Femur (tissue), 1 donor: ENCODE measurements at regions not wholly inside any gene's neighbourhood (a gene's known extent, or its start where the extent isn't known, plus 50 kb on each side); places are given as distances from the start of the nearest gene placed in this dataset.

ENCODE experiments used
- DNase-seq: peaks from one replicate; pipeline ENCODE4 v3.0.0-alpha.2; 2017

GRCh38 chr13:99436686-99437416 lies 64.4 kb upstream of the TM9SF2 start:
- peak; percentile 91 for DNase-seq

GRCh38 chr13:99439048-99439447 lies 62.2 kb upstream of the TM9SF2 start:
- DNase-seq, result no peak

DNA sequence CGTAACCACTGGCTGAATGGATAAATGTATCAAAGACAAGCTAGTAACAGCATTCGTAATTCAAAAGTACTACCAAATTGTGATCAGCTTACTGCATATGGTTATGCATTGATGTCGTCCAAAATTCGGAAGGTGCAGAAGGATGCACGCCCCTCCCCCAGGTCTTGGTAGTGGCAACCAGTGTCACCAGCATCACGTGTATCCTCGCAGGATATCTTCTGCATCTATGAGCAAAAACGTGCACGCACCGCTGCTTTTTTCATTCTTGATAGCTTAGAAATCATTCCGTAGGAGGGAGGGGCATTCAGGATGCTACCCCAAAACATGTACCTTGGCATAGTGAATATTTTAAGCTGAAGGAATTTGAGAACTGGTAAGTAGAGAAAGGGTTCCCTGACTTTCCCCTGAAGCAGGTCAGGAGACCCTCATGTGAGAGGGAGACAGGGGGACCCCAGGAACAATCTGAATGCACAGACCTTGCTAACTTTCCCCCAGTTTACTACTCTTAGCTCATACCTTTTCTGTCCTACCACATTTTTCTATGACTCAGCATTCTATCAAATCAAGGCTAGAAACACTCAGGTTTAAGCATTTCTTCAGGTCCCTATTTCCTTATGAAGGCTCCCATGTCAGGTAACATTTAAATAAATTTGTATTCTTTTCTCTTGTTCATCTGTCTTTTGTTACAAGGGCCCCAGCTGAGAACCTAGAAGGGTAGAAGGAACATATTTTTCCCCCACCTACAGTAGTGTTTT lies 61.2 kb upstream of the TM9SF2 start:
- no peak for DNase-seq

GRCh38 chr13:99442273-99442895 lies 58.9 kb upstream of the TM9SF2 start:
- DNase-seq, result no peak

GRCh38 chr13:99446242-99446641 lies 55.0 kb upstream of the TM9SF2 start:
- no peak for DNase-seq

DNA sequence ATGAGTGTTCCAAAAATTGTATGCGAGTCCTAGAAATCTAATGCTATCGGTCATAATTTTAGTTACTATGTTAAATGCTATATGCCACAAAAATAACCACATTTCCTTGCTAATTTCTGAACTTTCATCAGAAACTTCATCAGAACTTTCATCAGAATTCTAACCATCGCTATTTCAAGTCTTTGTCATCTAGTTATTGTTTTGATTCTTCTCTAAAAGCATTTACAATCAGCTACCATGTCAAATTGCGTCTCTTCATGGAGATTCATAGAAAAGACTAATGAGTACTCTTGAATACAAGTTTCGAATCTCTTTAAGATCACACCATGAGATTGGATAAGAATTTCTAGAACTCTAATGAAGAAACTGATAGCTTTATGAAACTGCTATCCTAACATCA lies 52.7 kb upstream of the TM9SF2 start:
- DNase-seq, result no peak

DNA sequence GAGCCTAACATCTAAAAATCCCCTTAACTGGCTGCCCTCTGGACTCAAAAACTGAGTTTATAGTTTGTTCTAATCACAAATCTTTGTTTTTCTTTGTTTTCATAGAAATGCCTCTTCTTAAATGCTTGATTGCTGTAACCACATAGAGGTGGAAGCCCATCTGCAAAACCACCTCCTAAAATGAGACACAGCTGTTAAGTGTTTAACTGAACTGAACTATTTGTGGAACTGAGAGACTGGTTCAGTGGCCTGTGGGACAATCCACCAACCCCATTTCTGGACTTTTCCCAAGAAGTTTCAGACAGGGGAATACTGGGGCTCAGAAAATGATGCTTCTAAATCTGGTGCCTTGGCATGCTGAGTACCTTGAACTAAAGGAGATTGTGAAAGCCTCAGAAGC lies 50.9 kb upstream of the TM9SF2 start:
- DNase-seq, result no peak
